Stimulated activated CD8-positive, alpha-beta memory T cell treated with anti-CD3 and anti-CD28 coated beads, Interleukin-15, amount 100 ng/mL, for 1 hour (primary cell): ENCODE measurements at regions not wholly inside any gene's neighbourhood (a gene's known extent, or its start where the extent isn't known, plus 50 kb on each side); places are given as distances from the start of the nearest gene placed in this dataset.
"Not testable (repeated sequence)": the region's sequence is repeated elsewhere in the genome, so short reads cannot be mapped to it uniquely, and the experiment has no call there.

Source experiments
- DNase-seq: peaks from one replicate; pipeline ENCODE4 v3.0.0-alpha.2; 2020; ENCODE audit warnings: low read depth

DNA sequence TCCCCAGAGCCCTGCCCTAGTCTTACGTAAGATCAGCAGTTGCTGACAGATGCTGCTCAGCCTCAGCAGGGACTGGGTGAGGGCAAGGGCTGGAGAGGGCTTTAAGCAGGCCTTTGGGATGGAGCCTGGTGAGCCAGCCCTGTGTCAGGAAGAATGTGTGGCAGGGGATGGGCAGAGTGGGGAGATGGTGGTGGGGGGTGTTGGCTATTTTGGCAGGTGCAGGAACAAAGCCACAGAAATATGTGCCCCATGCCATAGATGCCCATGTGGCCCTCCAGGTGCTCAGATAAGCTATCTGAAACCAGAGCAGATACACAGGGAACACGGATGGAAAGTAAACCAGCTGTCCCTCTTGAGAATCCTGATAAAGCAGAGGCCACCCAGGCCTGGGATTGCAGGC is 1325.0 kb downstream of the UQCRFS1 start:
- no peak for DNase-seq

DNA sequence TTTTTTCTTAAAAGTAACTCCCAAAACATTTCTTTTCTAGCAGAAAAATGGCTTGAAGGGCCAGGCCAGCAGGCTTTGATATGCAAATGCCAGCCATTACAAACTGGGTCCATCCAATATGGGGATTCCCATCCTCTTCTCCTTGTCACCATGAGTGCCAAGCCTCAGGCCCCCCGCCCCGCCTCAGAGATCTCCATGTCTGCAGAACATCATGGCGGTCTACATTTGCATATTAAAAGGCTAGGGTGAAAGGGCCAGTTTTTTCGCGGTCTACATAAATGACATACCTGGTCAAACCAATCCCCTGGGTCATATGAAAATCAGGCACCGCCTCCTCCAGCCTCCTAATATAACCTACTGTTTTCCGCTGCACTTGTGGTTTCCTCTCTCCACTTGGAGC is 1327.6 kb downstream of the UQCRFS1 start:
- DNase-seq: no peak

DNA sequence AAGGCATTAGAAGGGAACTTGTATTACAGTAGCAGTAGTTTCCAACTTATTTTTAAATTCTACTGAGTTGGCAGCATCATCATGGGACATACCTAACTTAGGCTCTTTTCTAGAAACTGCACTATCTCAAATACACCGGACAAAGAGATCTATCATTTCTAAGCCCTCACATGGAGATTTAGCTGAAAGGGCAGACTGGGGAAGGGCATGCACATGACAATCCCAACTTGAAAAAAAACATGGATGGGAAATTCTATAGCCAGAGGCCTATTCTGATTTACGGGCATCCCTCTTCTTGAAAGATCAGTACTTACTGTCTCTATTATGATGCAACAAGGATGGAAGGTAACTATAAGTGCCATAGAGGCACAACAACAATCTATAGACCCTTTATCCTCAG is 1328.6 kb downstream of the UQCRFS1 start:
- DNase-seq: no peak

DNA sequence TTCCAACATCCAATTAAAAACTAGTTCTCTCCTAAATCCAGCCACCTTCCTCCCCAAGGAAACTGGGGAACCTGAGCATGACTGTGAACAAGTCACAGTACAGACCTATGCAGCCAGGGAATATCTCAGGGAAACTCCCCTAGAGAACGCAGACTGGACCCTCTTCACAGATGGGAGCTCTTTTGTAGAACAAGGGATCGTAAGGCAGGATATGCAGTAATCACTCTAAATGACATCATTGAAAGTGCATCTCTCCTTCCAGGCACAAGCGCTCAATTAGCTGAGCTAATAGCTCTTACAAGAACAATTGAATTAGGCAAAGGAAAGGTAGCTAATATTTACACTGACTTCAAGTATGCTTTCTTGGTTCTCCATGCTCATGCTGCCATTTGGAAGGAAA is 1331.7 kb downstream of the UQCRFS1 start:
- DNase-seq: no peak

DNA sequence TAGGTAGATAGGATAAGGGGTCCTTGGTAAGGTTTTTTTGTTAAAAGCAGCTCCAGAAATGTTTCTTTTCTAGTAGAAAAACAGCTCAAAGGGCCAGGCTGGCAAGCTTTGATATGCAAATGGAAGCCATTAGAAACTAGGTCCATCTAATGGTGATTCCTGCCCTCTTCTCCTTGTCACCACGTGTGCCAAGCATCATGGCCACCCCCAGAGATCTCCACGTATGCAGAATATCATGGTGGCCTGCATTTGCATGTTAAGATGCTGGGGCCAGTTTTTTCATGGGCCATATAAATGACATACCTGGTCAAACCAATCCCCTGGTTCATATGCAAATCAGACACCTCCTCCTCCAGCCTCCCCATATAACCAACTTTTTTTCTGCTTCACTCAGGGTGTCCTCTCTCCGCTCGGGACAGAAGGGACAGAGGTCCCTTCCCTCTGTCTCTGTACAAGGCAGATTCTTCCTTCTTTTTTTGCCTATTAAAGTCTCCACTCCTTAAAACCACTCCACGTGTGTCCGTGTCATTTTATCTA is 1335.9 kb downstream of the UQCRFS1 start:
- DNase-seq: no peak

DNA sequence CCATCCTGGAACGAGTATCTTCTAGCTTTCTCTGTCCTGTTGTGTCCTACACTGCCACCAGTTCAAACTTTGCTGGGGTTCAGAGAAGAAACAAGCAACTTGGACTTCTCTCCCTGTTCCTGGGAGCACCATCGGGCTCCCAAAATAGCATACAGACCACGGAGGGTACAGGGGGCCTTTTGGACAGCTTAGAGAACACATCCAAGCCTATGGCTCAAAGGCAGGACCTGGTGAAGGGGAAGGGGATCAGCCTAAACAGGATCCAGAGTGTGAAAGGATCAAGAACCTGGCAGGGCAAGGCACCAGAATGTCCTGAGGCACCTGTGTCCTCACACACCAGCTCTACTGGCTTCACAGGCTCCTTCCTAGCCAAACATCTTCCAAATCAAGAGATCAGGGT is 1336.5 kb downstream of the UQCRFS1 start:
- DNase-seq: no peak

DNA sequence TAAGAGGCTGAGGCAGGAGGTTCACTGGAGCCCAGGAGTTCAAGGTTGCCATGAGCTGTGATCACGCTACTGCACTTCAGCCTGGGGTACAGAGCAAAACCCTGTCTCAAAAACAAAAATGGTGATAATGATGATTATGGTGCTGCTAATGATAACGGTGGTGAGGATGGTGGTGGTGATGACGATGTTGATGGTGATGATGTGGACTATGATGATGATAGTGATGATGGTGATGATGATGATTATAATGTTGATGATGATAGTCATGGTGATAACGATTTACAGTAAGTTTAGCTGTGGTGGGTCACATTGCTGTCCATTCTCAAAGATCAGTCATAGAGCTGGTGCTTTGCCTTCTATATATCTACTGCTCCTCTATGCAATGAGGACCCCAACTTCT is 1340.6 kb downstream of the UQCRFS1 start:
- no peak for DNase-seq

DNA sequence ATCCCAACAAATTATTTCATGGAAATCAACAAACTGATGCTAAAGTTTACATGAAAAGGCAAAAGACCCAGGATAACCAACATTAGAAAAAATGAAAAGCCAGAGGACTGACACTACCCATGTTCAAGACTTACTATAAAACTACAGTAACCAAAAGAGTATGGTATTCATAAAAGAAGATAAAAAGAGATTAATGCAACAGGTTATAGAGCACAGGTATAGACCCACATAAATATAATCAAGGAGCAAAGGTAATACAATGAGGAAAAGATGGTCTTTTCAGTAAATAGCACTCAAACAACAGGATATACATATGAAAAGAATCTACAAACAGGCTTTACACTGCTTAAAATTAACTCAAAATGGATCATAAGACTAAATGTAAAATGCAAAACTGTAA is 1342.7 kb downstream of the UQCRFS1 start:
- DNase-seq: no peak

DNA sequence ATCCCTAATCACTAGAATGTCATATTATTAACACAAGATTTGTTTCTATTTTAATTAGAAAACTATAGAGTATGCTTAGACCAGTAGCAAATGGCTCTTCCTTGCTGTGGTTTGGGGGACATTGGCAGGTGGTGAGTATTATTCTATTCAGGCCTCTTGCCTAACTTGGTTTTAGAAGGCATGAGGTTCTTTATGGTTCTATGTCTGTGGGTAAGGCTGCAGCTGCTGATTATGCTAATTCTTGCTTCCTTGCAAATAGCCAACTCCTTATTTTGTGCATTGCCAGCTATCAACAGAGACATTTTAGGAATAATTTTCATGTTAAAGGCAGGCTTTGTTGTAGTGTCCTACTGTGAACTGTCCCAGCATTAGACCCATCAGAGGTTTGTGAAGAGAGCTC is 1344.9 kb downstream of the UQCRFS1 start:
- no peak for DNase-seq

DNA sequence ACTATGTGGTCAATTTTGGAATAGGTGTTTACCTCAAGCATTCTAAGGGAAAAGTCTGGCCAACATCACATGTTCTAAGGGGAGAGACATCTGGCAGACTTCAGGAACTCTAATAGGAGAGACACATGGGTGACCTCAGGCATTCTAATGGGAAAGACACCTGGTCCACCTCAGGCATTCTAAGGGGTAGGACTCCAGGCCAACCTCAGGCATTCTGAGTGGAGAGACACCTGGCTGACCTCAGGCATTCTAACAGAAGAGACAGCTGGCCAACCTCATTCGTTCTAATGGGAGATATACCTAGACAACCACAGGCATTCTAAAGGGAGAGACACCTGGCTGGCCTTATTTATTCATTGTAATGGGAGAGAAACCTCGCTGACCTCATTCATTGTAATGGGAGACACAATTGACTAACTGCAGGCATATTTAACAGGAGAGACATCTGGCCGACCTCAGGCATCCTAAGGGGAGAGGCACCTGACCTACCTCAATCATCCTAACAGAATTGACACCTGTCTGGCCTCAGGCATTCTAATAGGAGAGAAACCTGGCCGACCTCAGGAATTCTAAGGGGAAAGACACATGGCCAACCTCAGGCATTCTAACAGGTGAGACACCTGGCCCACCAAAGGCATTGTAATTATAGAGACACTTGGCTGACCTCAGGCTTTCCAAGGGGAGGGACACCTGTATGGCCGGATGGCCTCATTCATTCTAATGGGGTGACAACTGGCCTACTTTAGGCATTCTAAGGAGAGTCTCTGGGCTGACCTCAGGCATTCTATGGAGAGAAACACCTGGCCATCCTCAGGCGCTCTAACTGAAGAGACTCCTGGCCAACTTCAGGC is 1346.8 kb downstream of the UQCRFS1 start:
- DNase-seq: no peak

DNA sequence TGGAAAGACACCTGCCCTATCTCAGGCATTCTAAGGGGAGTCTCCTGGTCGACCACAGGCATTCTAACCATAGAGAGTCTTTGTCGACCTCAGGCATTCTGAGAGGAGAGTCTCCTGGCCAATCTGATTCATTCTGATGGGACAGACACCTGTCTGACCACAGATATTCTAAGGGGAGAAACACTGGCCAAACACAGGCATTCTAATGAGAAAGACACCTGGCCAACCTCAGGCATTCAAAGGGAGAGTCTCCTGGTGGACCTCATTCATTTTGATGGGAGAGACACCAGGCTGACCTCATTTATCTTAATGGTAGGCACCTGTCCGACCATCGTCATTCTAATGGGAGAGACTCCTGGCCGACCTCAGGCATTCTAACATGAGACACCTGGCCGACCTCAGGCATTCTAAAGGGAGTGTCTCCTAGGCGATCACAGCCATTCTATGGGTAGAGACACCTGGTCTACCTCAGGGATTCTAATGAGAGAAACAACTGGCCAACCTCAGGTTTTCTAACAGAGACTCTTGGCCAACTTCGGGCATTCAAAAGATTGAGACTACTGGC is 1351.5 kb downstream of the UQCRFS1 start:
- no peak for DNase-seq

DNA sequence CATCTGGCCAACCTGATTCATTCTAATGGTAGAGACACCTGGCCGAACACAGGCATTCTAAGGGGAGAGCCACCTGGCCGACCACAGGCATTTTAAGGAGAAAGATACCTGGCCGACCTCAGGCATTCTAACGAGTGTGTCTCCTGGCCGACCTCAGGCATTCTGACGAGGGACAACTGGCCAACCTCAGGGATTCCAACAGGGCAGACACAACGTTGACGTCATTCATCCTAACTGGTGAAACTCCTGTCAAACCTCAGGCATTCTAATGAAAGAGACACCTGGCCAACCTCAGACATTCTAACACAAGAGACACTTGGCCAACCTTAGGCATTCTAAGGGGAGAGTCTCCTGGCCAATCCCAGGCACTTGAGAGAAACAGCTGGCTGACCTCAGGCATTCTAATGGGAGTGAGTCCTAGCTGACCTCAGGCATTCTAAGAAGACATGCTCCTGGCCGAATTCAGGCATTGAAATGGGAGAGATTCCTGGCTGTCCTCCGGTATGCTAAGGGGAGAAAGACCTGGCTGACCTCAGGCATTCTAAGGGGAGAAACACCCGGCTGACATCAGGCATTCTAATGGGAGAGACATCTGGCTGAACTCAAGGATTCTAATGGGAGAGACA is 1352.5 kb downstream of the UQCRFS1 start:
- no peak for DNase-seq

DNA sequence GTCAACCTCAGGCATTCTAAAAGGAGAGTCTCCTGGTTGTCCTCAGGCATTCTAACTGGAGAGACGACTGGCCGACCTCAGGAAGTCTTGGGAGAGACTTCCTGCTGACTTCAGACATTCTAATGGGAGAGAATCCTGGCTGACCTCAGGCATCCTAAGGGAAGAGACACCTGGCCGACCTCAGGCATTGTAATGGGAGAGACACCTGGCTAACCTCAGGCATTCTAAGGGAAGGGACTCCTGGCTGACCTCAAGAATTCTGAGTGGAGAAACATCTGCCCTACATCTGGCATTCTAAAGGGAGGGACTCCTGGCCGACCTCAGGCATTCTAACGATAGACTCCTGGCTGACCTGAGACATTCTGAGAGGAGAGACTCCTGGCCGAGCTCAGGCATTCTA is 1353.3 kb downstream of the UQCRFS1 start:
- DNase-seq: no peak

DNA sequence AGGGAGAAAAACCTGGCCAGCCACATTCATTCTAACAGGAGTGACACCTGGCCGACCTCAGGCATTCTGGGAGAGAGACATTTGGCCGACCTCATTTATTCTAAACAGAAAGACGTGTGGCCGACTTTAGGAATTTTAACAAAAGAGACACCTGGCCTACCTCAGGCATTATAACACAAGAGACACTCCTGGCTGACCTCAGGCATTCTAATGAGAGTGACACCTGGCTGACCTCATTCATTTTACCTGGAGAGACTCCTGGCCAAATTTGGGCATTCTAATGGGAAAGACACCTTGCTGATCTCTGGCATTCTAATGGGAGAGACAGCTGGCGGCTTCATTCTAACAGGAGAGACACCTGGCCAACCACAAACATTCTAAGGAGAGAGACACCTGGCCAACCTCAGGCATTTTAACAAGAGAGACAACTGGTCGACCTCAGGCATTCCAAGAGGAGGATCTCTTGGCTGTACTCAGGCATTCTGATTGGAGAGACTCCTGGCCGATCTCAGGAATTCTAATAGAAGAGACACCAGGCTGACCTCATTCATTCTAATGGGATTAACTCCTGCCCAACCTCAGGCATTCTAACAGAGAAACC is 1353.9 kb downstream of the UQCRFS1 start:
- no peak for DNase-seq

DNA sequence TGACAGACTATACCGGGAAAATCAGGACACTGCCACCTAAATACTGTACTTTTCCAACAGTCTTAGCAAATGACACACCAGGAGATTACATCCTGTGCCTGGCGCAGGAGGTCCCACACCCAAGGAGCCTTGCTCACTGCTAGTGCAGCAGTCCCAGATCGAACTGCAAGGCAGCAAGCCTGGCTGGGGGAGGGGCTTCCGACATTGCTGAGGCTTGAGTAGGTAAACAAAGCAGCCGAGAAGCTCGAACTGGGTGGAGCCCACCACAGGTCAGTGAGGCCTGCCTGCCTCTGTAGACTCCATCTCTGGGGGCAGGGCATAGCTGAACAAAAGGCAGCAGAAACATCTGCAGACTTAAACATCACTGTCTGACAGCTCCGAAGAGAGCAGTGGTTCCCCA is 1360.0 kb downstream of the UQCRFS1 start:
- not testable (repeated sequence) for DNase-seq

DNA sequence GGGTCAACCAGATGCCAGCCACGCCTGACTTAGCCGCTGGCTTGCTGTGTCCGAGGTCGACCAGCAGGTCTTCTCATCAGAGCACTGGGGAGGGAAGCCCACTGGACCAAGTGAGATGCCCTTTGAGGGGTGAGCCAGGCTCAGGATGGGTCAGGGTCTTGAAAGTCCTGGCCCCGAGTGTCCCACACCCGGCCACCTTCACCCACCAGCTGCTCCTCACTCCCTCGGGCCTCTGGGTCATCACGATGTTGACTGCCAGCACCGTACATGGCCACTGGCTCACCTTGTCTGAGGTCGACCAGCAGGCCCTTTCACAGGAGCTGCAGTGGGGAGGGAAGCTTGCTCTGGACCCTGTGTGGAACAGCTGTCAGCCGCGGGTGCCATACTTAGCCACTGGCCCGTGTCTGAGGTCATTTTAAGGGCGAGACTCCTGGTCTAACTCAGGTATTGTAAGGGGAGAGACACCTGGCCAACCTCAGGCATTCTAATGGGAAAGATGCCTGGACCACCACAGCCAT is 1361.3 kb downstream of the UQCRFS1 start:
- no peak for DNase-seq

DNA sequence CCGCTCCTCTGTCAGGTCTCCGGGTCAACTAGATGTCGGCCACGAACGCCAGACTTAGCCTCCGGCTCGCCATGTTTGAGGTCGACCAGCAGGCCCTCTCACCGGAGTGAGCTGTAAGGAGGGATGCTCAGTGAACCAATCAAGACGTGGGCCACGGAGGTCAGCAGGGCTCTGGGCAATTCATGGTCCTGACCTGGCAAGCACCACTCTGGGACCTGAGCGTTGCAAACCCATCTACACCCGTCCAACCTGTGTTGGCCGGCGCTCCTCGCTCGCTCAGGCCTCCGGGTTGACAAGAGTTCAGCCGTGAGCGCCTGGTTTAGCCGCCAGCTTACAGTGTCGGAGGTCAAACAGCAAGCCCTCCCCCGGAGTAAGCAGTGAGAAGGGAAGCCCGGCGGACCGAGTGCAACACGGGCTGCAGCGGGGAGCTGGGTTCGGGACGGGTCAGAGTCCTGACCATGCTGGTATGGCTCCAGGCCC is 1361.9 kb downstream of the UQCRFS1 start:
- DNase-seq: no peak

DNA sequence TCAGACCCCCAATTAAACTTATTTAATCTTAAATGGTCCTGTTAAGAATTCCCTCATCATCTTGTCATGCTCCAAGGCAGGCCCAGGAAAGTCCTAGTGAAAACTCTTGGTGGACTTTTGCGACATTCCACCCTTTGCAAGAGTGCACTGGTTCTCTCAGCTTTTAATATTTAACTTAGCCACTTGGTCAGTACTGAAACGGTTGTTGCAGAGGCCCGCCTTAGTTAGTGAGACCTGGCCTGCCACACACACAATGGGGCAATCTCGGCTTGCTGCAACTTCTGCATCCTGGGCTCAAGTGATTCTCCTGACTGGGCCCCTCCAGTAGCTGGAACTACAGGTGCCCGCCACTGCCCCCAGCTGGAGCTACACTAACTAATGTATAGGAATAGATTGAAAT is 1366.0 kb downstream of the UQCRFS1 start:
- DNase-seq: no peak

DNA sequence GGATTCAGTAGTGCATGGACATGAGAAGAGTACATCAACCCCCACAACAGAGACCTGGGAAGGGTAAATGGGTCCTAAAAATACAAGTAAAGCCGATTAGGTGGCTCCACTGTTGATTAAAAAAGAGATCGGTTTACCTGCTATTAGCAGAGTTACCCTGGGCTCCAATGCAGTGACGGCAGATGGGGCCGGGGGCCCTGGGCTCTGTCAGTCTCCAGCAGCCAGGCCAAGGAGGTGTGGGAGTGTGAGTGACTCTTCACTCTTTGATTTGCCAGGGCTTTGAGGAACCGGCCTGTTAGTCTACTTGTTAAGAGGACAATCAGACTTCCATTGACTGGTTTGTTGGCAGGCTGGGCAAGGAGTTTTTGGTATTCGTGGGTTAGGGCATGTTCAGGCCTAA is 1368.7 kb downstream of the UQCRFS1 start:
- no peak for DNase-seq

DNA sequence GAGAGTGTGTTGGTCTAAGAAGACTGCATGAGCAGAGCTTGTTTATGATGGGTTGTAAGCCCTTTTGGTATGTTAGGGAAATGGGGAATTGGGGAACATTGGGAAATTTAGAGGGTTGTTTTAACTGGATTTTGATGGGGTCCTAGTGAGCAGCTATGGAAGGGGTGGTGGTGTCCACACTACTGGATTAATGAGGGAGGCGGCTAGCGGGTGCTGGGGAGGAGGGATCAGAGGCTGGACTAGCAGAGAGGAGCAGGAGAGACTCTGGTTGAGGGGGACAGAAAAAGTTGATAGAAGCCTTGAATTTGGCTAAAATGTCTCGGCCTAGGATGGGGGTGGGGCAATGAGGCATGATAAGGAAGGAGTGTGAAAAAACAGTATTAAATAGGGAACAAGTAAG is 1369.1 kb downstream of the UQCRFS1 start:
- DNase-seq: no peak

DNA sequence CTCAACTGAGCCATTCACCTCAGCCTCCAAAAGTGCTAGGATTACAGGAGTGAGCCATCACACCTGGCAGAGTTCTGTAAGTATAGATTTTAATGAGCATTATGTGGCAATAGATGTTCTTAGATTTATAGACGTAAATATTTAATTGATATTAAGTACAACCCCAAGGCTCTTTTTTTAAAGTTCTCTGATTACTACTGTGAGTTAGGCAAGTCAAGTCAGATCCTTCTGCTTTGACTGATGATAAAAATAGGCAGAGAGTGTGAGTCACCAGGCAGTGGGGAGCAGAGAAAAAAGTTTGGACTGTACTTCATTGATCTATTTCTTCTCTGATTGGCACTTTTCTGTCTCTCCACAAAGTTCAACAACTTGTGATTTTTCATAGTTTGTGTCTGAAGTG is 1379.9 kb downstream of the UQCRFS1 start:
- DNase-seq: no peak

DNA sequence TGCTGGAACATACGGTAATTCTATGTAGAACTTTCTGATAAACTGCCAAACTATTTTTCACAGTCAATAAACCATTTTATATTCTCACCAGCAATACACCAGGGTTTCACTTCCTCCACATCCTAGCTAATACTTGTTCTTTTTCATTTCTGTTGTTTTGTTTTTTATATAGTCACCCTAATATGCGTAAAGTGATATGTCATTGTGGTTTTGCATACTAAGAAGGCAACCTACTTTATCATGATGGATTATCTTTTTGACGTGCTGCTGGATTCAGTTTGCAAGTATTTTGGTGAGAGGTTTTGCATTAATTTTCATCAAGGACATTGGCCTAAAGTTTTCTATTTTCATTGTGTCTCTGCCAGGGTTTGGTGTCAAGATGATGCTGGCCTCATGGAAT is 1384.1 kb downstream of the UQCRFS1 start:
- DNase-seq: no peak
